ENCODE measurements at regions not wholly inside any gene's neighbourhood (a gene's known extent, or its start where the extent isn't known, plus 50 kb on each side); places are given as distances from the start of the nearest gene placed in this dataset.

DNA sequence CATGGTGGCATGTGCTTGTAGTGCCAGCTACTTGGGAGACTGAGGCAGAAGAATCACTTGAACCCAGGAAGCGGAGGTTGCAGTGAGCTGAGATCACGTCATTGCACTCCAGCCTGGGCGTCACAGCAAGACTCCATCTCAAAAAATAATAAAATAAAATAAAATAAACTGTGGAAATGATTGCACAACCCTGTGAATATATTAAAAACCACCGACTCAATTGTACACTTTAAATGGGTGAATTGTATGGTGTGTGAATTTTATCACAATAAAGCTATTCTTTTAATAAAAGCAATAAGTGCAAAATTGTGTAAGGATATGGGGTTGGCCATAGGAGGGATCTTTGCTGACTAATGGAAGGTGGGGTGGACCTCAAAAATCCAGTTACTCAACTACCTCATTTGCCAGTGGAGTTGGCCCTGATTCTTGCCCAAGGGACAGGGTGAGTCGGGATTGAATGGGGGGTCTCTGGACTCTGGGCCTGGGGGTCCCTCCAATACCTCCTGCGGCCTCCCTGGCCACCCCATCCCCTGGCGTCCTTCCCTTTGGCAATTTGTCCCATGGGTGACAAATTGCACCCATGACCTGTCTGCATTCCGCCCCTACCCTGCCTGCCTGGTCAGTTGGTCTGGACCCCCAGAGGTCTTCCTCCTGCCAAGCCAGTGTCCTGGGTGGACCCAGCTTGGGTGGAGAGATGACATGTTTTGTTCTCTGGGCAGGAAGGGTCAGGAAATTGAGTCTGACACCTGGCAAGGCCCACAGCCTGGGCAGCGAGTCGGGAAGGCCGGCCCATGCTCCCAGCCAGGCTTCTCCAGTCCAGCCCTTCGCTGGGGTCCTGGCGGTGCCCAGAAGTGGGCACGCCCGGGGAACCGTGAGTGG, 61.7 kb upstream of the ELN start:
- peak in 1 of 2 donors; percentile 19 for DNase-seq

DNA sequence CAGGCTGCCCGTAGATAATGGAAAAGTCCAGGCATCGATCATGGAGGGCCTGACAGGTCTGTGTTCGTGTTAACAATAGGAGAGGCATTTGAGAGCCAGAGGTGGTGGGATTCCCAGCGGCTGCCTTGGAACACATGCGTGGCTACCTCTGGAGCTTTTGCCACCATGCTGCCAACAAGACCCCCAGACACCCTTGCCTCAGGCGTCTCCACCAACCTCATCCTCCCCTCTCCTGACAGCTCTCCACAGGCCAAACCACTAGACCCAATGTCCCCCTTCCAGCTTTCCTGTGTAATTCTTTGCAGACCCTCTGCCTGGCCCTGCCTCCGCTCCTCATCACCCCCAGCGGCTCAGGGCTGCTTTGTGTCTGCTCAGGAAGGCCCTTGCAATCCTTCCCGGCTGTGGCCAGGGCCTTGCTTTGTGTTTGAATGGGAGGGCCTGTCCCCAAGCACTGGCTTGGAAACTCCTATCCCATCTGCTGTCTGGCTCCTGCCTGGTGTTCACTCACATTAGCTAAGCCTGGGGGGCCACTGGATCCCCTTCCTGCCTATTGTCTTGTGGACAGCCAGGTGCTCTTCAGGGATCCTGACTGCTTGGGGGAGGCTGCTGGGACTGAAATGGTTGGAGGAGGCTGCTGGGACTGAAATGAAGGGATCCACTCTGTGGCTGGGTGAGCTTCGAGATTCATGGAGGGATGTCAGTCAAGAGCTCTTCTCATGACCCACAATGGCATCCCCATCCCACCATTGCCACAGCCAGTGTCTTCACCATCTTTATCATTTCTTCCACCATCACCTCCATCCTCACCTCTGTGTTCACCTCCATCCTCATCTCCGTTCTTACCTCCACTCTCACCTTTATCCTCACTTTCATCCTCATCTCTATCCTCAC, 60.8 kb upstream of the ELN start:
- no peak for DNase-seq

DNA sequence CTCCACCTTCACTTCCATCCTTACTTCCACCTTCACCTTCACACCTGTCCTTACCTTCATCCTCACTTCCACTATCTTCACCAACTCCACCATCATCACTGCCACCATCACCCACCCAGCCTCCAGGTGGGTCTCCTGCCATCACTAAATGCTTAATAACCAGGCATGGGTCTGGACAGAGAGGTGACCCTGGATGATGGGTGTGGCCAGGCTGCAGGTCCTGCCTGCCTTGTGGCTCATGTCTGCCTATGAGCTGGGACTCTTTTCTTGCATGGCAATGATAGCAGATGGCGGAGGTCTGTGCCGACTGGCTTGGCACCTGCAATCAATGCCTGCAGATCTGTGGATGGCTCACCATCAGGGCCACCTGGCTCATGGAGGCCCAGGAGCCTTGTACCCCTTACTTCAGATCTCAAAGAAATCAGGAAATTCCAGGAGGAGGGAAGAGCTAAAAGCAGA, 60.1 kb upstream of the ELN start:
- no peak for DNase-seq

DNA sequence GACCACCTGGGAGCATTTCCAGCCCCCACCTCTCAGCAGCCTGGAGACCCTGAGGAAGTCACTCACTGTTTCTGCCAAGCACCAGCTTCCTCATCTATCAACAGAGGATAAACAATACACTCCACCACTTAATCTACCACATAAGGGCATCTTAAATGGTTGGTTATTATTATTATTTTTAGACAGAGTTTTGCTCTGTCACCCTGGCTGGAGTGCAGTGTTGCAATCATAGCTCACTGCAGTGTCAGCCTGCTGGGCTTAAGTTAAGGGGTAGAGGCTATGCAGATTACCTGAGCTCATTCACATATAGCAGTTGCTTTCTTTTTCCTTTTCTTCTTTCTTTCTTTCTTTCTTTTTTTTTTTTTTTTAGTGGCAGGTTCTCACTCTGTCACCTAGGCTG, 59.5 kb upstream of the ELN start:
- DNase-seq: no peak

DNA sequence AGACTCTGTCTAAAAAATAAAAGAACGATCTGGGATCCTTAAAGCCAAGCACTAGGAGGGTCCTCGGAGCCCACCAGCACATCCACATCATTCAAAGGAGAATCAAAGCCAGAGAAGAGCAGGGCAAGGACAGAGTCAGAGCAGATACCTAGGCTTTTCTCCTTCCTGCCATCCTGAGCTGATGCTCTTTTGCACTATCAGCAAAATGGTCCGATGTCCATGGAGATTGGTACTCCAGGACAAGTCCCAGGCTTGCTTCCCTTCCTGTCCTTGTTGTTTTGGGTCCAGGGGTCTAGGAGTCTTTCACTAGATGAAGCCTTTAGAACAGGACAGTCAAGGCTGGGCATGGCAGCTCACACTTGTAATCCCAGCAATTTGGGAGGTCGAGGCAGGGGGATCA, 58.0 kb upstream of the ELN start:
- no peak for DNase-seq

DNA sequence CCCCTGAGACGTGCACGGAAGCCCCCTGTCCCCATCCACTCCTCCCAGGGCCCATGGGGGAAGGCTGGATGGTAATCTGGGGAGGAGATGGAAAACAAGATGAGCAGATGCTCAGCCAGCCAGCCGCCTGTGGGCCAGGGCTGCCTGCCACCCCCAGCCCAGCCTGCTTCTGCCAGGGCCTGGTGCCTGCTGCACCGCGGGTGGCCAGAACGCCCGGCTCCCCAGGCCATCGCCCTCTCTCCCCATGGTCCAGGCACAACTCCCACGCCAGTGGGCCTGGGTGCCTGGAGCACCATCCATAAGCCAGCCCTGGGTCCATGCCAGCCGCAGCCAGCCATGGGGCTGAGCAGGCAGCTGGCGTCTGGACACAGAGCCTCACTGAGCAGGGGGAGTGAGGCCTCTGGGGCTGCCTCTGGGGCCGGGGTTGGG, 57.2 kb upstream of the ELN start:
- DNase-seq: no peak

DNA sequence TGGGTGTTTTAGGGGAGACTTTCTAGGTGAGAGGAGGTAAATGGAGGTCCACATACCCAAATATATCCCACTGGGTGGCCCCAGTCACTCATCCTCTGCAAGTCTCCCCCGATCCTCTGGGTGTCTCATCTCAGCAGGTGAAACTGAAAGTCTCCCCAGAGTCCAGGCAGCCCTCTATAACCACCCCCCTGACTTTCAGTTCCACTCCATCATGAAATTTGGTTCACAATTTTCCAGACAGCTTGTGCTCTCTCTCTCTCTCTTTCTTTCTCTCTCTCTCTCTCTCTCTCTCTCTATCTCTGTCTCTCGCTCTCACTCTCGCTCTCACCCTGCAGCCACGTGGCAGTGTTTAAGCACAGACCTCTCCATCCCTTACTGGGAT, 56.7 kb upstream of the ELN start:
- no peak for DNase-seq

DNA sequence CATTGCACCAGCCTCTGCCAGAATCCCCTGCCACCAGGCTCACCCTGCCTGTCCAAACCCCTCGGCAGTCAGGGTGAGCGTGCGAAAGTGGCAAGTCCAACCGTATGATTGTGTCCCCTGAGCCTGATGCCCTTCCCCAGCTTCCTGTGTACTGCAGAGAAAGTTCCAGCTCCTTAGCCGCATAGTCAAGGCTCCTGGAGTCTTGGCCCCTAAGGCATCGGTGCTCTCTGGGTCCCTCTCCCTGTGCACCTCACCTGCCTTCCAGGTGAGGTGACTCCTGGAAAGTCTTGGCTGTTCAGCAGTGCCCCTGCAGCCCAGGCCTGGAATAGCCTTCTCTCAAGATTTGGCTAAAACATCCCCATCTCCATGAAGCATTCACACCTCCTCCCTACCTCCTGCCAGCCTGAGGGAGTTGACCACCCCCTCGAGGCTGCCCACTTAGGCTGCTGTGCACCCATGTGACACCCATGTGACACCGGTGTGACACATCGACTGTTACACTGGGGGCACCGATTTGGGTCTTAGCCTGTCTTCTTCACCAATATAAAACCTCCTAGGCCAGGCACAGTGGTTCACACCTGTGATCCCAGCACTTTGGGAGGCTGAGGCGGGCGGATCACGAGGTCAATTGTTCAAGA, 56.1 kb upstream of the ELN start:
- DNase-seq: no peak

DNA sequence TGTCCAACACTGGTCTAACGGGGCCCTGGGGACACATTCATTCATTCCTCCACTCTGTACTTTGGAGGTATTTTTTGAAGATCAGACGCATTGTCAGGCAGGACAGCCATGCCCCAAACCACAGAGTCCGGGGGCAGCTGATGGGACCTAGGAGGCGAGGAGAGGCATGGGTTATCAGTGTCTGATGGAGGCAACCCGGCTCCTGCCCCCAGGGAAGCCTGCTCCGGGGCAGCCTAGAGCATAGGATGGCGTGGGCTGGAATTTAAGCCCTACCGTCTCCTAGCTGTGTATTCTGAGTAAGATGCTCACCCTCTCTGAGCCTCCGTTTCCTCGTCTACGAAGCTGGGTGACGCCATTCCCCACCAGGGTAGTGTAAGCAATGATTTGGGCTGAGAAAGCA, 55.4 kb upstream of the ELN start:
- DNase-seq: no peak

DNA sequence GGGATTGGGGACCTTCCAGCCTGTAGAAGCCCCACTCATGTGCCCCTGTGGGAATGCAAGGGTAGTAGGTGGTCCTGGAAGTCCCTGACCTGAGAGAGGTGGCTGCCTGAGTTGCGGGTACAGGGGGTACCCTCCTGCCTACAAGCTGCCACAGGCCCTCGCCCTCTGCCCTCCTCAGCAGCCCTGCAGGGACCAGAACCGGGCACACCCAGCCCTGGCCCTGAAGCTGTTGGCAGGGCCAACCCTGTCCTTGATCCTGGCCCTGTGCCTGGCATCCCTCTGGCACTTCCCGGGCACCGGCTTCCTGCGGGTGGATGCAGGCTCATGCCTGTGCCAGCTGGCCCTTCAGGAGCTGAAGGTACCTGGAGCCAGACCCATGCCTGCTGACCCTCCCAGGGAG, 54.9 kb upstream of the ELN start:
- DNase-seq: no peak

DNA sequence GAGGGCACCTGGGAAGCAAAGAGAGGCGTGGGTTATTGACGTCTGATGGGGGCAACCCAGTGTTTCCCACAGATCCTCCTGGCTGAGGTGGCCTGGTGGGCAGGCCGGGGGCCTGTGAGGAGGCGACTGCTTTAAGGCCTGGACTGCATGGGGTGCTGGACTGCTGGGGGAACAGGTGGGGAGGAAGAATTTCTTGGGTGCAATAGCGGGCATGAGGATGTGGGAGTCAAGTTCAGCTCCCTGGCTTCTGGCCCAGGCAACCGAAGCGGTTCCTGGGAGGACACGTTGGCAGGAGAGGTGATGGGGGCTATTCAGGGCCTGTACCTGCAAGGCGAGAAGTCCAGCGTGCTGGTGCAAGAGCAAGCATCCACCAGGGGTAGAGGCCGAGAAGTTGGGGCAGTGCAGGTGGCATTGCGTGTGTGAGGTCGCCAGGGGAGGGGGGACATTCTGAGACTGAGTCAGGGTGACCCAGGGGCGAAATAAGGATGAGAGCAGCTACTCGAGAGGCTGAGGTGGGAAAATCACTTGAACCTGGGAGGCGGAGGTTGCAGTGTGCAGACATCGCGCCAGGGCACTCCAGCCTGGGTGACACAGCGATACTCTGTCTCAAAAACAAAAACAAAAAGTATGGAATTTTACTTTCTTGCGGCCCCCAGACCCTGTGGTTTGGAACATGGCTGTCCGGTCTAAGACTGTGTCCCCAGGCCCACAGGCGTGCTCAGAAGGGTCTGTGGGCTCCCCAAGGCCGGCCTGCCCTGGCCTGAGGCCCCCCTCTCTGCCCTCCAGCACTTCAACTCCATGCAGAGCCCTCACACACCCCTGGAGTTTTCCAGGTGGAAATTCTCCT, 53.6 kb upstream of the ELN start:
- no peak for DNase-seq

DNA sequence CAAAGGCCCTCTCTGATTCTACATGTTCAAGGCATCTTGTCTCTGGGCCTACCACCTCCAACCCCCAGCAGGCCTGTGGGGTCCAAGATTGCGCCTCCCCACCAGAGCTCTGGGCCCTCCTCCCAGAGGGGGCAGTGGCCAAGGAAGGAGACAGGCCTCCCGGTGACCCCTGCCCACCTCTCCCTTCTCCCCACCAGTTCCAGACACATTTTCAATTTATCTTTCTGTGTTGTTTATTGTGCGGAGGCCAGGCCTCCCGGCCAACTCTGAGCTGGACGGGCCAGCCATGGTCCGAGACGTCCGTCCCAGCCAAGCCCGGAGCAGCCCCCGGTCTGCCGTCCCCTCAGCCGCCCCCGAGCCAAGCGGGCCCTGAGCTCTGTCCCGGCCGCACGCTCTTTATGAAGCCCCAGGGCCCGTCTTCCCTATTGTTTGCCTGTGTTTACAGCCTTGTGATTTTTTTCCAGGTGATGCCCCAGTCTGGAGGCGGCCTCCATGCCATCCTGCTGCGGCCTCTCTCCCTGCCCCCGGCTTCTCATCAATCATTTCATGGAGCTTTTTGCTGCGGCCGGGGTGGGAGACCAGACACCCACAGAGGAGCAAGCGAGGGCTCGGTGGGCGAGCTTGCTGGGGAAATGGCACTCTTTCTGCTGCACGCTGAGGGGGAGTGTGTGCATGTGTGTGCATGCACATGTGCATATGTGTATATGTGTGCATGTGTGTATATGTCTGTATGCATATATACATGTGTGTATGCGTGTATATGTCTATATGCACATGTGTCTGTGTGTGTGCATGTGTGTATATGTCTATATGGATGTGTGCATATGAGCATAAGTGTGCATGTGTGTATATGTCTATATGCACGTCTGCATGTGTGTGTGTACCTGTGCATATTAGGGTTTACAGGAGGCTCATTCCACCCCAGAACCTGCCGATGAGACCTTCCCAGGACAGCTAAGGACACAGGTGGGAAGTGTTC, 52.7 kb upstream of the ELN start:
- DNase-seq: no peak

DNA sequence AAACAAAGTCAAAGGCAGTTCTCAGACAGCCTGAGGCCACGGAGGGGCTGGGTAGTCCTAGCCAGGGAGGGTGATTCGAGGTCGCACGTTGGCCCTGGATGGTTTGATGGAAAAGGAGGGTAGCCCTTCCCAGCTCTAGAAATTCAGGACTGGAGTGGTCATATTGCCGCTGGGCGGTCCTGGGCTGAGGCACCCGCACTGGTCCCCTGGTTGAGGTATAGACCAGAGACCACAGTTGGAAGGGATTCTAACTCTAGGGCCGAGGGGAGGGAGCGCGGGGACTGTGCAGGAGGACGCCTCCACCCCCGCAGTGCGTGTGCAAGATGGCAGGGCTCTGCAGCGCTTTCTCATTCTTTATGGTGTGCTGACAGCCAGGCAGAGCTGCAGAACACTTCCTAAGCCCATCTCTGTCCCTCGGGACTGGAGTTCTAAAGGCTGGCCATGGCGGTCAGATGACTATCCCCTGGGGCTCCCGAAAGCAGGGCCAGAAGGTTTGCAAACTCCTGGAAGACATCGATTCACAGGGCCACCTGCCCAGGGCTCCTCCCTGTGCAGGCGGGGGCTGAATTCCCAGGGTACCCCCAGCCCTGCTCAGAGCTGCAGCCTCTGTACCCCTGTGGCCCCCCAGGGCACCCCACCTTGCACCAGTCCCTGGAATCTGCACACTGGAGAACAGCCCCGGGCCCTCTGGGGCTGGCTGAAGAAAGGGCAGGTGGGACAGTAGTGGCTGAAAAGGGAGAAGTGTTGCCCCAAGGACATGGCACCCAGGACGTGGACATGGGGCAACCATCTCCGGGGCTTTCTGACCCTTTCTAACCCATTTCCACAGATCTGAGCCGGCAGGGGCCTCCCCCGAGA, 51.0 kb upstream of the ELN start:
- DNase-seq: no peak

DNA sequence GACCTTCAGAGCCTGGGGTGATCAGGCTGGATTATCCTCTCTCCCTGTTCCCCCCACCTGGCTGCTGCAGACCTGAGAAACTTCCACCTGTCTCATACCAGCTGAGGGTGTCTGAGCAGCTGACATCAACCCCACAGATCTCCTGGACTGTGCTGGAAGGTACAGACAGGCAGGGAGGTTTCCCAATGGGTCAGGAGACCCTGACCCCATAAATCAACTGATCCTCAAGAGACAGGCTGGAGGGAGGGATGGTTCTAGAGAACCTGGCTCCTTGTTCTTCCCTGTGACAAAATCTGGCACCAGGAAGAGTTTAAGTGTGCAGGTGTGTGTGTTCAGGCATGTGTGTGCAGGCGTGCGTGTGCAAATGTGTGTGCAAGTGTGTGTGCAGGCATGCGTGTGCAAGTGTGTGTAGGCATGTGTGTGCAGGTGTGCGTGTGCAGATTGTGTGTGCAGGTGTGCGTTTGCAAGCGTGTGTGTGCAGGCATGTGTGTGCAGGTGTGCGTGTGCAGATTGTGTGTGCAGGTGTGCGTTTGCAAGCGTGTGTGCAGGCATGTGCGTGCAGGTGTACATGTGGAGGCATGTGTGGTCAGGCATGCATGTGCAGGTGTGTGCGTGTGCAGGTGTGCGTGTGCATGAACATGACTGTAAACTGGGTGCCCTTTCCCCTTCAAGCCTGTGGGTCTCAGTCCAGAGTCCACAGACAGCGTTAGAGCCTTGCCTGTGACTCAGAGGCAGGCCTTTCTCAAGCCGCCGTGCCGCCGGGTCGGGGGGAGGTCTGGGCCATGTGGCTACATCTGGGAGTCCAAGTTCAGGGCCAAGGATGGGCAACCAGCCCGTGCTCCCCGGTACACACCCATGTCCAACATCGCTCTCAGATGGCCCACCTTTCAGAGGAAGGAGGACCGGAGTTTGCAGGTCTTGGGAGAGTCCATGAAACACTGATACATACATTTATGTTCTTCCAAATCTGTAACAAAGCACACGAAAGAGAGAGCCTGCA, 50.1 kb upstream of the ELN start:
- DNase-seq: no peak
